ENCODE measurements at regions not wholly inside any gene's neighbourhood (a gene's known extent, or its start where the extent isn't known, plus 50 kb on each side); places are given as distances from the start of the nearest gene placed in this dataset.

DNA sequence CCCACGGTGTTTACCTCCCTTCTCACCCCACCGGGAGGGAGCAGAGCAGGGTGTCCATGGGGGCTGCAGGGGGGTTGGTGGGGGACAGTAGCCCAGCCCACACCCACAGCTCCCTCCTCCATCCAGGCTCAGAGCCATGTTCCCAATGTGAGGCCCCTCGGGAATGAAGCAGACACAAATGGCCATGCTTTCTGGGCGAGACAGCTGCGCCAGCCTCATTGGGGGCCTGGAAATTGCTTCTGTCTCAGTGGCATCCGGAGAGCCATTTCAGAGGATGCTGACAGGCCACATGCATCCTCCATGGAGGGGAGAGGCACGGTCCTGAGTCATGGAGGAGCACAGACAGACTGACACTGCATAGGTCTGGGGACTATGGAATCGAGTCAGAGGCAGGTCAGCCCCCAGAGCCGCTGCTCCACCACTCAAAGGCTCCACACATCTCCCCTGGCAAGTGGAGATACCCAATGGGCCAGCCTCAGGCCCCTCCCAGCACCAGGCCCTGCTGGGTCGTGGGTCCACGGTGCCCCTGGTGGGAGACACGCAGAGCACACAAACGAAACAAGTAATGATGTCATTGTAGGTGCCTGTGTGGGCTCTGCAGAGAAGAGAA lies 59.6 kb upstream of the ENPP7 start:
- no peak overlapping the region for H3K27ac ChIP-seq
- intact Hi-C loops (cut with DNase I): no loop called here
- DNase-seq (no peak), ATAC-seq (no peak)
- H3K4me3 ChIP-seq: no peak overlapping the region
- peaks cover 4% of the 10 kb centered on the region for H3K9me3 ChIP-seq
- TF ChIP-seq, protein P1, sequence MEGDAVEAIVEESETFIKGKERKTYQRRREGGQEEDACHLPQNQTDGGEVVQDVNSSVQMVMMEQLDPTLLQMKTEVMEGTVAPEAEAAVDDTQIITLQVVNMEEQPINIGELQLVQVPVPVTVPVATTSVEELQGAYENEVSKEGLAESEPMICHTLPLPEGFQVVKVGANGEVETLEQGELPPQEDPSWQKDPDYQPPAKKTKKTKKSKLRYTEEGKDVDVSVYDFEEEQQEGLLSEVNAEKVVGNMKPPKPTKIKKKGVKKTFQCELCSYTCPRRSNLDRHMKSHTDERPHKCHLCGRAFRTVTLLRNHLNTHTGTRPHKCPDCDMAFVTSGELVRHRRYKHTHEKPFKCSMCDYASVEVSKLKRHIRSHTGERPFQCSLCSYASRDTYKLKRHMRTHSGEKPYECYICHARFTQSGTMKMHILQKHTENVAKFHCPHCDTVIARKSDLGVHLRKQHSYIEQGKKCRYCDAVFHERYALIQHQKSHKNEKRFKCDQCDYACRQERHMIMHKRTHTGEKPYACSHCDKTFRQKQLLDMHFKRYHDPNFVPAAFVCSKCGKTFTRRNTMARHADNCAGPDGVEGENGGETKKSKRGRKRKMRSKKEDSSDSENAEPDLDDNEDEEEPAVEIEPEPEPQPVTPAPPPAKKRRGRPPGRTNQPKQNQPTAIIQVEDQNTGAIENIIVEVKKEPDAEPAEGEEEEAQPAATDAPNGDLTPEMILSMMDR (IDR thresholded peaks at IDR 0.05): no peak
- H3K27me3 ChIP-seq: peaks cover 7% of the 10 kb centered on the region
- H3K4me1 ChIP-seq: no peaks in the 10 kb centered on the region
- no peaks in the 10 kb centered on the region for H3K36me3 ChIP-seq

DNA sequence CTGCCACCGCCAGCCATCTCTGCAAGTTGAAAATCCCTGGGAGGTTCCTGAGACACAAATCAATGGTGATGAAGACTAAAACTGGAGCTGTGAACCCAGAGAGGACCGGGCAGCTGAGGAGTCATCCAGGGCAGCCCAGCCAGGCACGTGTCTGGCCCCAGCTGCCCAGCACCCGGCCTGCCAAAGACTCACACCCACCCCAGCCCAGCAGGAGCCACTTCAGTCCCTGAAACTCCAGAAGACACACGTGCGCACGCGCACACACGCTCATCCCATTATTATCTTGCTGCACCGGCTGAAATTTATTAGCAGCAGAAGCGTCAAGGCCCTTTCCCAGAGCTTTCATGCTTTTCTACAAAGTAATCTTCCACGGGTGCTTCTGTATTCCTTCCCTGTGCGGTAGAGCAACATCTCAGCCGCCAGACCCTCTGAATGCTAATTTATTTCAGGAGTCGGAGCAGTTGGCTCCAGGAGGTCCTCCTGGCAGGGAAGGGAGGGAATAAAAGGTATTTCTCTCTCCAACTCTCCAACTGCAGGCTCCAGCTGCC lies 59.8 kb upstream of the RBFOX3 start:
- TF ChIP-seq, protein P1 (IDR thresholded peaks at IDR 0.05): no peak
- Histone ChIP-seq H3K27me3 (peaks cover 7% of the 10 kb centered on the region), H3K27ac (no peak overlapping the region), H3K9me3 (peaks cover 4% of the 10 kb centered on the region), H3K36me3 (no peaks in the 10 kb centered on the region), H3K4me1 (no peaks in the 10 kb centered on the region), H3K4me3 (no peak overlapping the region)
- DNase-seq (no peak), ATAC-seq (no peak)
- intact Hi-C loops (cut with DNase I): no loop called here

DNA sequence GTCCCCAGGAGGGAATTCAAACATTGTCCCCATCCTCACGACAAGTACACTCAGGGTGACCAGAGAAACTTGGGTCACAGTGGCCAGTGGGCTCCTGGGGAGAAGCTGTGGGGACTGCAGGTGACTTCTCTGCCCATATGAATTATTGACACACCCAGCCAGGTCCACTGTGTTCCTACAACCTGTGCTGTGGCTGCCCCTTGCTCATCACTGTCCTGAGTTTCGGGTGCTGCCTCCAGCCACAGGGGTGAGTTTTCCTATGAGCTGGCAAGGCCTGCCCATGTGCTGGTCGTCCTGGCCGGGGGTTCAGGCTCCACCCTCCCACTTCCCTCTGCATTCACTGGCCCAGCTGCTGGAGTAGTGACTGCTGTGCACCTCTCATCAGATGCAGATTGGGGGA lies 59.0 kb upstream of the RBFOX3 start:
- intact Hi-C loops (cut with DNase I): no loop called here
- H3K4me1 ChIP-seq: no peaks in the 10 kb centered on the region
- peaks cover 11% of the 10 kb centered on the region for H3K27me3 ChIP-seq
- H3K9me3 ChIP-seq: peaks cover 4% of the 10 kb centered on the region
- ATAC-seq (no peak), DNase-seq (no peak)
- TF ChIP-seq, protein P1 (IDR thresholded peaks at IDR 0.05): no peak
- H3K27ac ChIP-seq: no peak overlapping the region
- H3K4me3 ChIP-seq: no peak overlapping the region
- no peaks in the 10 kb centered on the region for H3K36me3 ChIP-seq

DNA sequence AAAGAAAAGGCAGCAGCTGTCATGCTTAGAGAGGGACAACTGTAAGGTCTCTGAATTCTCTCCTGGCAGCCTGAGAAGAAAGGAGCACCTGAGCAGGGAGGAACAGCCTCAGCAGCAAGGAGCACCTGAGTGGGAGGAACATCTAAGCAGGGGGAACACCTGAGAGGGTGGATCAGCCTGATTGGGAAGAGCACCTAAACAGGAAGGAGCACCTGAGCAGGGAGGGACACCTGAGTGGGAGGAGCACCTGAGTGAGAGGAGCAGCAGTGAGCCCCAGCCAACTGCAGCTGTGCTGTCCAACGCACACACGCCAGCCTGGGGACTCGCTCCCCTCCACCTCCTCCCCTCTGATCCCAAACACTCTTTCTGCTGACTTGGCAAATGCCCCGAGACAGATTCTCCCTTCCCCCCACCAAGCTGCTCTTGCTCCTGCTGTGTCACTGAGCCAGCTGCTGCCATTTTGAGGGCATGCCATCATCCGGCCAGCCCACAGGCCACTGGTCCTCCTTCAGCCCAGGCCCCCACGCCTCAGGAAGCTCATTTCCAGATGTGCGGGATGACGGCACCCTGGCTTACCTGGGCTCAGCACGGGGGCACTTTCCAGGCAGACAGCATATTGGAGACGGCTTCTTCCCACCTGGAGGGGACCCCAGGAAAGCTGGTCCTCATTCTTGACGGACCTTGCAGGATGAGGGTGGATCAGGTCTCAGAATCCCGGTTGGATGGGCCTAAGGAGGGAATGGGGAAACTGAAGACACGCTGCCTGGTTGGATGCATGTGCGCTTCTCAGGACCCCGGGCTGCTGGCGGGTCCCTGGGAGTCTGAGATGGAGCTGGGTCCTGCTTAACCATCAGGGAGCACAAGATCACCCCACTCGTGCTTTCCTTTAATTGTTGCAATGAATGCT lies 57.7 kb upstream of the RBFOX3 start:
- no peak for ATAC-seq
- H3K4me1 ChIP-seq: no peaks in the 10 kb centered on the region
- DNase-seq: peak; percentile 57
- no peaks in the 10 kb centered on the region for H3K36me3 ChIP-seq
- peaks cover 3% of the 10 kb centered on the region for H3K9me3 ChIP-seq
- intact Hi-C loops (cut with DNase I): no loop called here
- TF ChIP-seq, protein P1 (IDR thresholded peaks at IDR 0.05): no peak
- no peak overlapping the region for H3K27ac ChIP-seq
- no peak overlapping the region for H3K4me3 ChIP-seq
- peaks cover 13% of the 10 kb centered on the region for H3K27me3 ChIP-seq

DNA sequence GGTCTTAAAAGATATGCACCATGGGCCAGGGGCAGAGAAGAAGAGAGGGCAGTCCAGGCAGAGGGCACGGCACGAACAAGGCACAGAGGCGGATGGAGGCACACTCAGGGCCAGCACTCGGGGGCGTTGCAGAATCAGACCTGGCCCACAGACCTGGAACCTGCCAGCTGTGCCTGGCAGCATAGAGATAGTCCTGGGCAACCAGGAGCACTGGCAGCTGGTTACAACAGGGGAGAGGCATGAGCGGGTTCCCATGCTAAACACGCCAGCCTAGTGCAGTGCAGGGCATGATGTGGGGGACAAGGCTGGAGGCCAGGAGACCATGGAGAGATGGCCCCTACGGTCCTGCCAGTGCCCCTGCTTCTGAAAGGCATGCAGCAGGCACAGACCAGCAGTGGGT lies 56.9 kb upstream of the RBFOX3 start:
- no peaks in the 10 kb centered on the region for H3K36me3 ChIP-seq
- no peak overlapping the region for H3K27ac ChIP-seq
- no peaks in the 10 kb centered on the region for H3K4me1 ChIP-seq
- ATAC-seq: no peak
- TF ChIP-seq, protein P1 (IDR thresholded peaks at IDR 0.05): no peak
- H3K27me3 ChIP-seq: peaks cover 13% of the 10 kb centered on the region
- DNase-seq: peak; percentile 30
- no peaks in the 10 kb centered on the region for H3K9me3 ChIP-seq
- no peak overlapping the region for H3K4me3 ChIP-seq
- intact Hi-C loops (cut with DNase I): no loop called here
